ENCODE measurements at regions not wholly inside any gene's neighbourhood (a gene's known extent, or its start where the extent isn't known, plus 50 kb on each side); places are given as distances from the start of the nearest gene placed in this dataset.

- DNase-seq: no peak
Observed at GRCh38 chr6:71733970-71734899, 152.1 kb upstream of the RIMS1 start.

GRCh38 chr6:71737953-71738352 lies 148.4 kb upstream of the RIMS1 start:
- DNase-seq: no peak

GRCh38 chr6:71745525-71745924 lies 140.8 kb upstream of the RIMS1 start:
- DNase-seq: no peak

- DNase-seq: no peak
Observed at GRCh38 chr6:71766146-71766760, 120.1 kb upstream of the RIMS1 start.

- no peak for DNase-seq
Observed at GRCh38 chr6:71766796-71767195, 119.6 kb upstream of the RIMS1 start.

- DNase-seq: no peak
Observed at GRCh38 chr6:71768356-71768755, 118.0 kb upstream of the RIMS1 start.

GRCh38 chr6:71808865-71809264 lies 77.5 kb upstream of the RIMS1 start:
- no peak for DNase-seq

GRCh38 chr6:71810880-71811279 lies 75.5 kb upstream of the RIMS1 start:
- no peak for DNase-seq

GRCh38 chr6:71822625-71823024 lies 63.7 kb upstream of the RIMS1 start:
- no peak for DNase-seq

GRCh38 chr6:71832110-71832764 lies 54.1 kb upstream of the RIMS1 start:
- DNase-seq: peak; percentile 5

Measured in NCI-H1105 (cell line).